H7 (cell line): ENCODE measurements at regions not wholly inside any gene's neighbourhood (a gene's known extent, or its start where the extent isn't known, plus 50 kb on each side); places are given as distances from the start of the nearest gene placed in this dataset.
"Not testable (repeated sequence)": the region's sequence is repeated elsewhere in the genome, so short reads cannot be mapped to it uniquely, and the experiment has no call there.

ENCODE experiments used
- DNase-seq: peaks from one replicate; pipeline ENCODE4 v3.0.0; 2012
- H3K27me3 ChIP-seq: 2 replicates; pipeline ENCODE4 v1.6.0; 2011; ENCODE audit warnings: mild to moderate bottlenecking, low read length; ENCODE audit not compliant: control insufficient read depth, insufficient read depth
- H3K36me3 ChIP-seq: replicated peaks from 2 replicates; pipeline ENCODE4 v1.5.1; 2011; ENCODE audit warnings: low read length; ENCODE audit not compliant: control insufficient read depth, insufficient read depth
- H3K4me3 ChIP-seq: 2 replicates; pipeline ENCODE4 v1.5.1; 2011; ENCODE audit warnings: low read depth, mild to moderate bottlenecking, control low read depth, low read length, moderate library complexity; ENCODE audit not compliant: insufficient read depth

DNA sequence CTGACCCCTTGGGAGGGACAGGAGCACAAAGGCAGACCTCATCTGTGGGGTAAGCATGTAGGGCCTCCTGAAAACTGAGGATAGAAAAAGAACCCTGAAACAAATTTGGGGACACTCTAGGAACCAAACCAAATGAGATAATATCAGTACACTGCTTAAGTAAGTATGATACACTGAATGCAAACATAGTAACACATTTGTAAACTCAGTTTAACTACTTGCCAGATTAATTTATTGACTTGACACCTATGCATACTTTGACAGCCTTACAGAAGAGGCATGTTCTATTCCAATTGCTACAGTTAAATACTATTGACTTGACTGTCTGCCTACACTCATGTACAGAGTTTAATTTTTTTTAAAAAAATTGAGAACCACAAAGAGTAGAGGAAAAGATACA lies 1070.8 kb upstream of the SEMA6A start:
- Histone ChIP-seq H3K27me3 (no peaks in the 10 kb centered on the region), H3K36me3 (no peaks in the 10 kb centered on the region), H3K4me3 (no peak overlapping the region)
- DNase-seq: no peak

DNA sequence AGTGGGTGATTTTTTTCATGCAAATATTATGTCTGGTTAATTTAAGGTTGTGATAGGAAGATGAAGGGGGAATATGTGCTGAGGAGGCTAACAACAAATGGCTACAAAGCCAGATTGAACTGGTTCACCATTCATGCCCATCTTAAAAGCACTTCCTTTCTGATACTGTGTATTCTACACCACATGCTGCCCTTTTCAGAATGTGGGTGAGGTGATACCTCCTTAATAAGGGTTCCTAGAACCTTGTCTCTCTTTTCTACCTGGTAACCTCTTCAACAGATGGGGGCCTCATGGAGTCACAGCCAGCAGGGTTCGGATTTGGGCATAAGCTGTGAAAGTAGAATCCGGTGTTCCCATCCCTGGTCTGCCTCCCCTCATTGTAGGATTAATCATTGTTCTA lies 1064.0 kb upstream of the SEMA6A start:
- no peaks in the 10 kb centered on the region for H3K27me3 ChIP-seq
- DNase-seq: no peak
- H3K4me3 ChIP-seq: no peak overlapping the region
- no peaks in the 10 kb centered on the region for H3K36me3 ChIP-seq

DNA sequence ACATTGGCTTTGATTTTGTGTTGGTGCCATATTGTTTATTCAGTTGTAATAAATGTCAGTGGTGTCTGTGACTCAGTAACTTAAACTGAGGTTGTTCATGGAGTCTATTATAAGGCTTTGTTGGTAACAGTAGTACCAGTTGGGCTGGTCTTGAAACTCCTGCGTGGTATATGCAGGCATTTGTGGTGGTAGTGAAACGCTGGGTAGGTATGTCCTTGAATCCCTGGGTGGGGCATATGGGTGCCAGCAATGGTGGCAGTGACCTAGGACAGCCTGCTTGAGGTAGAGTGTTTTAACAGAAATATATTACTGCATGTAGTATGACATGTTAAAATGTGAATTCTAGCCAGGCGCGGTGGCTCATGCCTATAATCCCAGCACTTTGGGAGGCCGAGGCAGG lies 1058.5 kb upstream of the SEMA6A start:
- Histone ChIP-seq H3K36me3 (no peaks in the 10 kb centered on the region), H3K27me3 (no peaks in the 10 kb centered on the region), H3K4me3 (no peak overlapping the region)
- DNase-seq: no peak

DNA sequence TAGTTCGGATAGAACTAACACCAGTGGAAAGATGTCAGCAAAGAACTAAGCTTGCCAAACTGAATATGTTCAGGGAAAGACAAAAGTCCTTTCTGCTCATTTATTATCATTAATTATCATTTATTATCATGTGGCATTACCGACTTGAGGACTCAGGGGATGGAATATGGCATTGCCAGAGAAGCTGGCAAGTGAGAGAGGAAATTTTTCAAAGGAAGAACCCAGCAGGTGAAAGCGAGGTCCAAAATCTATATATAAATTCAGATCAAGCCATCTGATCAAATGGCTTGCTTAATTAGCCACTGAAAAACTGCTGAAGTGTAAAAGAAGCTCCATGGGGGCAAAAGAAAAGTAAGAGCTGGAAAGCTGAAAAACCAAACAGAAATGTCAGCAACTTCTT lies 1049.6 kb upstream of the SEMA6A start:
- no peak overlapping the region for H3K4me3 ChIP-seq
- no peaks in the 10 kb centered on the region for H3K27me3 ChIP-seq
- no peak for DNase-seq
- no peaks in the 10 kb centered on the region for H3K36me3 ChIP-seq

DNA sequence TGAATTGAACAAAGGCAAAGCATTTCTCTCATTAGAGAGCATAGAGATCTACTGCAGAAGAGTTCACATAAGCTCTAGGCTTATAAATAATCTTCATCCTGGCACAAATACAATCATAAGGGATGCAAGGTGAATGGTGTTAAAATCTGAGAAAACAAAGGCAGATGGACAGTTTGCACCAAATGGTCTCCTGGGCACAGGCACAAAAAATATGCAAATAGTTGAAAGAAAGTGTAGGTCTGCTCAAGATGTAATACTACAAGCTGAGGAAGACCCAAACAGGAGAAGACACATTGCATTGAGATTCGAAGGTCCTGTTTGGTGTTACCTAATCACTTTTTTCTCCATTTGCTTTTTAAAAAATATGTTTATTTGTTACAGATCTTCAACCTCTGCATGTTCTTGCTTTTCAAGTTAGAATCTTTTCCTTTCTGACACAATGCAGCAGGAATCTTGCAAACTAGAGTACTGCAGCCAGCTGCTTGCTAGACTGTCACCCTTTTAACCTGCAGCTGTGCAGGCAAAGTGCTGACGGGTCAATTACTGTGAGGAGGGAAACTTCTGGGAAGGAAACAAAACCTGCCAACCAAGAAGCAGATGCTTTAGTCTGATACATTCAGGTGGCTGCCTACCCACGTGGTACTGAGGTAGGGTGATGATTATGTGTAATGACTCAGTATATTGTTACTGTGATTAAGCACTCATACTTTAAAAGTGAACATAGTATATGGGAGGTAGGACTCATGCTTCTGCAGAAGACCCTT lies 1048.6 kb upstream of the SEMA6A start:
- H3K36me3 ChIP-seq: no peaks in the 10 kb centered on the region
- no peaks in the 10 kb centered on the region for H3K27me3 ChIP-seq
- DNase-seq: no peak
- no peak overlapping the region for H3K4me3 ChIP-seq

DNA sequence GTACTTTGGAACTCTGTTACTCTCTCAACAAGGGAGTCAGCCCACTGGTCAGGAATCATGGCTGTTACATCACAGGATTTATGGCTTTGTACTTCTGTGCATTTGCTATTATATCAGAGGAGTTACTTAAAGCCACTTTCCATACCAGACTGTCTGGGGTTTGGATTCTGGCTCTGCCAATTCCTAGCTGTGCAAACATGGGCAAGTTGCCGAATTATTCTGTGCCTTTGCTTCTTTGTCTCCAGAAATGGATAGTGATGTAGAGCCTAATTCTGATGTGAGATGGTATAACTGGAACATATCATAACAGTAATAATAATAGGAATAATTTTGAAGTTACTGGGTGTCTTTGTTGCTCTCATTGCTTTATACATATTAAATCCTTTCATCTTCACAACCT lies 1047.3 kb upstream of the SEMA6A start:
- Histone ChIP-seq H3K4me3 (no peak overlapping the region), H3K36me3 (no peaks in the 10 kb centered on the region), H3K27me3 (no peaks in the 10 kb centered on the region)
- no peak for DNase-seq

DNA sequence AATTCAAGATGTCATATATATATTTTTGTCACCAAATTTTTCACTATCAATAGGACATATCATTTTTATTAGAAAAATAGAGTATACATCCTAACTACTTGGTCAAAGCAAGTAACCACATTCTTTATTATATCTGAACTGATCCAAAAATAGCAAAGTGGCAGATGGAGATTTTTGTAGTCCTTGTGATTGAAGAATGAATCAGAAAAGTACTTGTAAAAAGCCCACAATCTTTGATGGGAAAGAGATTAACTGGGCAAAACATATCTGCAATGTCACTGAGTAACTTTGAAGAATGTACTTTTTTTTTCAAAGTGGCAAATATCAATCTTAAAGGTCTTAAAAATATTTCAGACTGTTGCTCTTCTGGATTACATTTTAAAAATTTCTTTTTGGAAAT lies 1040.6 kb upstream of the SEMA6A start:
- Histone ChIP-seq H3K36me3 (no peaks in the 10 kb centered on the region), H3K27me3 (no peaks in the 10 kb centered on the region), H3K4me3 (no peak overlapping the region)
- no peak for DNase-seq

DNA sequence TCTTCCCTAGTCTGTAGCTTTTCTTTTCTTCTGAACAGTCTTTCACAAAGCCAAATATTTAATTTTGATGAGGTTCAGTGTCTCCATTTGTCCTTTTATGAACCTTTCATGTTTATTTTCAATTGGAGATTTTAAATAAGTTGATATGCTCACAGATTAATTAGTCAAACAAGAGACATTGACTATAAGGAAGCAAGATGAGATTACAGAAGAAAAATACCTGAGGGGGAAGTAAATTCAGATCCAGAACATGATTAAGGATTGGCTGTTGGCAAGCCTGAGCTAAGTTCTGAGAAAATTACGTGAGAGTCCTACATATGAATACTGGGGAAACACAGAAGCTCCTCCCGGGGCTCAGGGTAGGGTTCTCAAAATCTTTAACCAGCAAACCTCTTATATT lies 1039.8 kb upstream of the SEMA6A start:
- no peak overlapping the region for H3K4me3 ChIP-seq
- H3K36me3 ChIP-seq: no peaks in the 10 kb centered on the region
- DNase-seq: no peak
- no peaks in the 10 kb centered on the region for H3K27me3 ChIP-seq

DNA sequence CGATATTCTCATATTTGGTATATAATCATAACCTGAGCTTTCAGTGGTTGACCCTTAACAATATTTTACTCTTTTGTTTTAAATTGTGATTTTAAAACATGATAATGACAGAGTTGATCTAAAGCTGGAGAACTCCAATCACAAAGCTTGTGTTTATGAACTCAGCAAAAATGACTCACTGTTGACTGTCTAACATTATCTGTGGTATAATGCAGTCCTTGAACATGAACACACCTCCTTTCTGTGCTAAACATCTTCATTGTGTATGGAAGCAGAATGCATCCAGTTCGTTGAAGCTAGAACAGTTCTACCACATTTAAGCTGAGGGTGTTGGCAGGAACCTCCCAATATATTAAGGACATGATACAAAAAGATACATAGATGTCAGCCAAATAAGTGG lies 1030.2 kb upstream of the SEMA6A start:
- no peak overlapping the region for H3K4me3 ChIP-seq
- no peak for DNase-seq
- H3K36me3 ChIP-seq: no peaks in the 10 kb centered on the region
- no peaks in the 10 kb centered on the region for H3K27me3 ChIP-seq

DNA sequence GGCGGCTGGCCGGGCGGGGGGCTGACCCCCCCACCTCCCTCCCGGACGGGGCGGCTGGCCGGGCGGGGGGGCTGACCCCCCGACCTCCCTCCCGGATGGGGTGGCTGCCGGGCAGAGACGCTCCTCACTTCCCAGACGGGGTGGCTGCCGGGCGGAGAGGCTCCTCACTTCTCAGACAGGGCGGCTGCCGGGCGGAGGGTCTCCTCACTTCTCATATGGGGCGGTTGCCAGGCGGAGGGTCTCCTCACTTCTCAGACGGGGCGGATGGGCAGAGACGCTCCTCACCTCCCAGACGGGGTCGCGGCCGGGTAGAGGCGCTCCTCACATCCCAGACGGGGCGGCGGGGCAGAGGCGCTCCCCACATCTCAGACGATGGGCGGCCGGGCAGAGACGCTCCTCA lies 1025.2 kb upstream of the SEMA6A start:
- H3K4me3 ChIP-seq, DNase-seq, H3K27me3 ChIP-seq, H3K36me3 ChIP-seq: not testable (repeated sequence)

DNA sequence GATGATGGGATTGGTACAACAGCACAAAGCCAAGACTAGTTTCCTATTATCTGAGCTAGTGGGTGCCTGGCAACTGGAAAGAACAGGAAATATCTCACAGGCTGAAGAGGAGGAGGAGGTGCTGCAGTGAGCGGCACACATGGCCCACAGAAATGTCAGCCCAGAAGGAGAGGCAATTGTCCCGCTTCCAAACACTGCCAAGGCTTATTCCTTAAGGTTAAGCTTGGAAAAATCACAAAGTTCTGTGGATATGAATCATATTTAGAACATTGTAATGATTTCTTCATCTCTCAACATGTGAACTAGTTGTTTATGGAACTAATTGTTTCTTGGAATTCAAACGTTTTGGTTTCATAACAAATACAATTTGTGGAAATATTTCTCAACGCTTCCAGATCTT lies 1019.5 kb upstream of the SEMA6A start:
- H3K36me3 ChIP-seq: no peaks in the 10 kb centered on the region
- no peaks in the 10 kb centered on the region for H3K27me3 ChIP-seq
- H3K4me3 ChIP-seq: no peak overlapping the region
- DNase-seq: no peak

DNA sequence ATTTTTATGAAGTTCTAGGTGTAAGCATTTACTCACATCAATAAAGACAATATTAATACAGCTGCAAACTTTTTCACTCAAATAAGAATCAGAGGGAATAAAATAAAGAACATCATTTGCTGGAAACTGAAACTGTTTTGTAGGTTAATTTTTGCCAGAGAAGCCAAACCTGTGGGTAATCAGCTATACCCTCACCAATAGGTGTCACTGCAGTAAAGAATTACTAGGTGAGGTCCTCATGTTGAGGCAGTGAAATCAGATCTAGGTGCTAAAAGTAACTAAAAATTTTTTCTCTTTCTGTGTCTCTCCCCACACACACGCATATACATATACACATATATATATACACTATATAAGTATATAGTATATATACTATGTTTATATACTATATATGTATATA lies 1016.3 kb upstream of the SEMA6A start:
- DNase-seq: peak; percentile 8
- H3K4me3 ChIP-seq: no peak overlapping the region
- H3K36me3 ChIP-seq: no peaks in the 10 kb centered on the region
- no peaks in the 10 kb centered on the region for H3K27me3 ChIP-seq

DNA sequence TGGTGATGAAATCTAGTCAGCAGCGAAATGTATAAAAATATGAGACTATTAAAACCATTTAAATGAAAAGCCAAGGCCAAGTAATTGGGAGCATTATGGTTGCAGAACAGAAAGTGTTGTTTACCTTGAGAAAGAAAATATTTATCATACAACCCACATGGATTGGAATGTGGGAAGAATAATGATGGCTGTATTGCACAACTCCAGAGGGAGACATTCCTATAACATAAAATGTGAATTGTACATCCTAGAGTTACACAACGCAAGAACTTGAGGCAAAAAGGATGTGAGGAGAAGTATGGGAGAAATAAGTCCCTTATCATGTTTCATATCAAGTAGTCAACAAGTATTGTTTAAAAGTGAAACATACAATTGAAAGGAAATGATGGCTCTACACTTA lies 1014.0 kb upstream of the SEMA6A start:
- no peaks in the 10 kb centered on the region for H3K36me3 ChIP-seq
- H3K4me3 ChIP-seq: no peak overlapping the region
- no peak for DNase-seq
- H3K27me3 ChIP-seq: no peaks in the 10 kb centered on the region

DNA sequence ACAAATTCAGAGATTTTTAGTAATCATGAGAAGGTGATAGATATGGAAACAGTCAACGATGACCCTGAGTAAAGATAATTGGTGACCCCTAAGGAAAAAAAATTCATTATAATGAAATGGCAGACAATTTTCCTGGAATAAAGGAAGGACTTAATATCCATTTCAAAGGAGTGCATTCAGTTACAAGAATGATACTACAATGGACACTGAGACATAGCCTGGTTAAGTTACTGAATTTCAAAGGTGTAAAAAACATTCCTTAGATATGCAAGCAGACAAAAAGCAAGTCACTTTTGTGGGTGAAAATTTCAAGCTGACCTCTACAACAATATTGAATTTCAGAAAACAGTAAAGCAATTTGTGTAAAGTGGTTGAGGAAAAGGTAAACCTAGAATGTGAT lies 1012.5 kb upstream of the SEMA6A start:
- H3K27me3 ChIP-seq: no peaks in the 10 kb centered on the region
- DNase-seq: no peak
- H3K4me3 ChIP-seq: no peak overlapping the region
- H3K36me3 ChIP-seq: no peaks in the 10 kb centered on the region

DNA sequence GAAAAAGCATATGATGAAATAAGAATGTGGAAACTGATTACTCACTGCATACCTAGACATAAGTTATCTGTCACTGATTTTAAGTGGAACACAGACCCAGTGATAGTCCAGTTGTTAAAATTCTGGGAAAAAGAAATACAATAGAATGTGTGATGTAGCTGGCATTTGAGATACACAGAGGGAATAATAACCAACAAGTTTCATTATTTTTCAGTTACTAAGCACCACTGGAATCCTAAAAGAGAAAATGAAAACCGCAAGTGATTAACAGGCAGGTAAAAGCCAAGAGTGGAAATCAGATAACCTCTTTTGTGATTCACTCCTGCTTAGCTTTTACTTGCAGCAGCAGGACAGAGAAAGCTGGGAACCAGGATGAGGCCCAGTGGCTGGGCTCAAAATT lies 994.0 kb upstream of the SEMA6A start:
- DNase-seq: peak; percentile 1
- H3K36me3 ChIP-seq: no peaks in the 10 kb centered on the region
- no peaks in the 10 kb centered on the region for H3K27me3 ChIP-seq
- H3K4me3 ChIP-seq: no peak overlapping the region

DNA sequence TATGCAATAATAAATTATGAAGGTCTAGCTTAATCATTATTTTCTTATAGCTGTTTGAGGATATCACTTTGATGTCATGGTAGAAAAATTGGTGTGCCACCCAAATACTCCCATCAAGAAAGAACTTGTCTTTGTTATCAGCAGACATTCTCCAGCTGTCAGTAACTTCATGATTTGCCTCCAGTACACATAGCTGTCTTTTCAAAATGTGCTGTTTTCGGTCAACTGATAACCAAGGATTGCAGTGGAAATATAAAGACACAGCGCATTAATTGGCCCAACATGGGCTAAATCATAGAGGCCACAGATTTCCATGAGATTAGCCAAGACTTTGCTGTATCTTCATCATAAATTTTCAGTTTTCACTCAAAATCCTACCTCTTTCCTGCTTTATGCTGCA lies 993.5 kb upstream of the SEMA6A start:
- DNase-seq: no peak
- Histone ChIP-seq H3K27me3 (no peaks in the 10 kb centered on the region), H3K36me3 (no peaks in the 10 kb centered on the region), H3K4me3 (no peak overlapping the region)
